DOHH2 (cell line): ENCODE measurements at regions not wholly inside any gene's neighbourhood (a gene's known extent, or its start where the extent isn't known, plus 50 kb on each side); places are given as distances from the start of the nearest gene placed in this dataset.
"Not testable (repeated sequence)": the region's sequence is repeated elsewhere in the genome, so short reads cannot be mapped to it uniquely, and the experiment has no call there.

Experiments
- H3F3A ChIP-seq: fragments of 200-600 bp; sonication (generic), shearing (Covaris generic); 2 replicates; pipeline ENCODE4 v1.6.0; 2016; ENCODE audit warnings: antibody characterized with exemption, mild to moderate bottlenecking; ENCODE audit not compliant: control insufficient read depth, insufficient read depth
- H3K27ac ChIP-seq: fragments of 200-600 bp; sonication (generic); 2 replicates; pipeline ENCODE4 v1.5.1; 2014; ENCODE audit warnings: low read depth, mild to moderate bottlenecking, low read length, moderate library complexity
- H3K27me3 ChIP-seq: fragments of 200-600 bp; sonication (generic); 2 replicates; pipeline ENCODE4 v1.6.1; 2014; ENCODE audit warnings: mild to moderate bottlenecking, low read length, mixed read lengths; ENCODE audit not compliant: control insufficient read depth
- H3K36me3 ChIP-seq: fragments of 200-600 bp; sonication (generic); 2 replicates; pipeline ENCODE4 v1.6.1; 2014; ENCODE audit warnings: mild to moderate bottlenecking, low read length, moderate library complexity, mixed read lengths; ENCODE audit not compliant: control insufficient read depth
- H3K4me1 ChIP-seq: fragments of 200-600 bp; sonication (generic); 2 replicates; pipeline ENCODE4 v1.6.1; 2014; ENCODE audit warnings: mild to moderate bottlenecking, low read length, mixed read lengths; ENCODE audit not compliant: control insufficient read depth
- H3K4me2 ChIP-seq: fragments of 200-600 bp; sonication (generic); 2 replicates; pipeline ENCODE4 v1.6.0; 2014; ENCODE audit warnings: mild to moderate bottlenecking, low read length, moderate library complexity
- H3K4me3 ChIP-seq: fragments of 200-600 bp; sonication (generic); 2 replicates; pipeline ENCODE4 v1.5.1; 2014; ENCODE audit warnings: mild to moderate bottlenecking, low read length, mixed read lengths
- H3K79me2 ChIP-seq: fragments of 200-600 bp; sonication (generic); 2 replicates; pipeline ENCODE4 v1.6.1; 2014; ENCODE audit warnings: mild to moderate bottlenecking, low read length, mixed read lengths; ENCODE audit not compliant: control insufficient read depth
- H3K9me2 ChIP-seq: fragments of 200-600 bp; sonication (generic); replicated peaks from 2 replicates; pipeline ENCODE4 v1.6.1; 2014; ENCODE audit warnings: mild to moderate bottlenecking, low read length, mixed read lengths; ENCODE audit not compliant: control insufficient read depth
- H3K9me3 ChIP-seq: fragments of 200-600 bp; sonication (generic); 2 replicates; pipeline ENCODE4 v1.6.1; 2014; ENCODE audit warnings: antibody characterized with exemption, low read length, mixed read lengths; ENCODE audit not compliant: control insufficient read depth, insufficient read depth
- H4K20me1 ChIP-seq: fragments of 200-600 bp; sonication (generic); 2 replicates; pipeline ENCODE4 v1.6.0; 2014; ENCODE audit warnings: low read depth, mild to moderate bottlenecking, antibody characterized with exemption, low read length, moderate library complexity; ENCODE audit not compliant: control insufficient read depth, insufficient read depth
- CTCF ChIP-seq: fragments of 200-600 bp; sonication (generic); IDR thresholded peaks from one replicate; pipeline ENCODE4 v1.5.1; 2014; ENCODE audit warnings: antibody characterized with exemption, mild to moderate bottlenecking, low read depth, low read length; ENCODE audit not compliant: poor library complexity, severe bottlenecking
- EZH2phosphoT487 ChIP-seq: fragments of 200-600 bp; sonication (generic); IDR thresholded peaks from 2 replicates; pipeline ENCODE4 v1.6.1; 2017; ENCODE audit warnings: borderline replicate concordance, mild to moderate bottlenecking, antibody characterized with exemption, low read length, moderate library complexity, mixed read lengths

- Histone ChIP-seq H3K4me1 (no peaks in the 10 kb centered on the region), H3K4me2 (no peak overlapping the region)
Observed at GRCh38 chr3:6697285-6697684, 163.6 kb upstream of the GRM7 start.

GRCh38 chr3:6697722-6698121 is 163.2 kb upstream of the GRM7 start:
- Histone ChIP-seq H3K36me3 (no peaks in the 10 kb centered on the region), H3K27me3 (no peaks in the 10 kb centered on the region), H3F3A (no peaks in the 10 kb centered on the region), H3K4me1 (no peaks in the 10 kb centered on the region), H3K9me3 (peaks cover 3% of the 10 kb centered on the region; the same call in 1 of the 2 replicates), H3K27ac (no peak overlapping the region), H3K79me2 (no peaks in the 10 kb centered on the region), H4K20me1 (no peaks in the 10 kb centered on the region), H3K9me2 (no peaks in the 10 kb centered on the region), H3K4me3 (no peak overlapping the region), H3K4me2 (no peak overlapping the region)
- TF ChIP-seq EZH2phosphoT487 (no peak), CTCF (no peak)

More at GRCh38 chr3:6697285-6697684, 163.6 kb upstream of the GRM7 start:
- H3K79me2 ChIP-seq = no peaks in the 10 kb centered on the region
- H3F3A ChIP-seq = no peaks in the 10 kb centered on the region
- no peaks in the 10 kb centered on the region for H3K9me2 ChIP-seq
- no peak for TF ChIP-seq CTCF
- no peaks in the 10 kb centered on the region for H3K36me3 ChIP-seq
- no peak overlapping the region for H3K27ac ChIP-seq
- no peak overlapping the region for H3K4me3 ChIP-seq
- H3K9me3 ChIP-seq = peaks cover 3% of the 10 kb centered on the region; the same call in 1 of the 2 replicates
- H4K20me1 ChIP-seq = no peaks in the 10 kb centered on the region
- H3K27me3 ChIP-seq = no peaks in the 10 kb centered on the region

- not testable (repeated sequence) for H3K9me3 ChIP-seq, H3K27ac ChIP-seq, H3K4me2 ChIP-seq, H3K9me2 ChIP-seq, H3K4me1 ChIP-seq, H4K20me1 ChIP-seq, H3K27me3 ChIP-seq, H3K36me3 ChIP-seq, H3K79me2 ChIP-seq, H3F3A ChIP-seq, H3K4me3 ChIP-seq
Observed at GRCh38 chr3:6704817-6705216, 156.1 kb upstream of the GRM7 start.

GRCh38 chr3:6706777-6707176 is 154.1 kb upstream of the GRM7 start:
- Histone ChIP-seq H3K4me2 (no peak overlapping the region), H3K9me3 (no peaks in the 10 kb centered on the region), H3K27ac (no peak overlapping the region), H3K4me1 (no peaks in the 10 kb centered on the region), H3K36me3 (no peaks in the 10 kb centered on the region), H3K9me2 (no peaks in the 10 kb centered on the region), H3F3A (no peaks in the 10 kb centered on the region), H4K20me1 (no peaks in the 10 kb centered on the region), H3K4me3 (no peak overlapping the region), H3K79me2 (no peaks in the 10 kb centered on the region), H3K27me3 (no peaks in the 10 kb centered on the region)
- TF ChIP-seq CTCF = no peak
